Stomach (tissue), 8 donors: ENCODE measurements at regions not wholly inside any gene's neighbourhood (a gene's known extent, or its start where the extent isn't known, plus 50 kb on each side); places are given as distances from the start of the nearest gene placed in this dataset.

Experiments
- DNase-seq, 2 donors: peaks; one replicate each; pipeline versions ENCODE4 v3.0.0 to v3.0.0-alpha.2; 2013 to 2019
- H3K27ac ChIP-seq, 5 donors: fragments of 200-600 bp in 4 of 5; sonication (generic) in 4 of 5; one replicate each; pipeline ENCODE4 v1.5.1; 2013 to 2019; ENCODE audit warnings: mild to moderate bottlenecking in 1 of 5, moderate library complexity in 1 of 5
- H3K27me3 ChIP-seq, 3 donors: fragments of 200-600 bp; sonication (generic); one replicate each; pipeline ENCODE4 v1.5.1; 2017 to 2019; ENCODE audit warnings: mixed run types in 1 of 3
- H3K36me3 ChIP-seq, 4 donors: fragments of 200-600 bp; sonication (generic); 1 replicate in 3 of 4; 2 replicates in 1 of 4; pipeline ENCODE4 v1.5.1; 2016 to 2019
- H3K4me1 ChIP-seq, 4 donors: fragments of 200-600 bp; sonication (generic); one replicate each; pipeline ENCODE4 v1.5.1; 2016 to 2019
- H3K4me3 ChIP-seq, 4 donors: fragments of 200-600 bp; sonication (generic) in 3 of 4; one replicate each; pipeline ENCODE4 v1.5.1; 2016 to 2019; ENCODE audit warnings: mild to moderate bottlenecking in 1 of 4
- H3K9me3 ChIP-seq, 4 donors: fragments of 200-600 bp; sonication (generic); one replicate each; pipeline ENCODE4 v1.5.1; 2016 to 2019
- CTCF ChIP-seq, 7 experiments: fragments of 450-650 bp in 4 of 7; fragments of 200-600 bp in 3 of 7; sonication (generic) in 3 of 7; IDR thresholded peaks; one replicate each; pipeline ENCODE4 v1.5.1; 2016 to 2019; ENCODE audit warnings: antibody characterized with exemption in 7 of 7, control low read depth in 2 of 7, mild to moderate bottlenecking in 1 of 7
- EP300 ChIP-seq: sonication (generic); formaldehyde crosslinking; IDR thresholded peaks from one replicate; pipeline ENCODE4 v1.6.1; 2017; ENCODE audit warnings: antibody characterized with exemption
- POLR2A ChIP-seq, 4 donors: fragments of 450-650 bp; IDR thresholded peaks; one replicate each; pipeline ENCODE4 v1.6.1; 2016; ENCODE audit warnings: antibody characterized with exemption in 4 of 4, control low read depth in 2 of 4, mild to moderate bottlenecking in 1 of 4, moderate library complexity in 1 of 4
- POLR2AphosphoS5 ChIP-seq, 3 donors: sonication (generic); formaldehyde crosslinking; IDR thresholded peaks; one replicate each; pipeline ENCODE4 v1.6.1; 2016; ENCODE audit warnings: antibody characterized with exemption in 3 of 3
- WGBS, 5 donors: extraction: QIAGEN DNeasy Blood & Tissue Kit in 3 of 5; methylation state at CpG; one replicate each; pipeline versions ENCODE4 v1.1.5 to v1.1.7; 2013 to 2018; 5-methylcytosine and 5-hydroxymethylcytosine counted together
- intact Hi-C: fragments of 100-400 bp; cut with DNase I; formaldehyde crosslinking; loops from one replicate; pipeline ENCODE4 v1.15.1; 2023; ENCODE audit warnings: low total_unique reads
- donor health status: healthy with polysubstance abuse.
- donor health status: Bipolar disorder and iron deficiency.
- donor health status: healthy.

GRCh38 chr3:82764521-82764920 lies 1003.1 kb upstream of the GBE1 start:
- WGBS, 5 donors = 93 to 100% (median 97%) methylated on average over 1 of the region's 1 CpG
- Histone ChIP-seq H3K36me3 (no peaks in the 10 kb centered on the region), H3K4me3 (no peak overlapping the region), H3K27me3 (no peaks in the 10 kb centered on the region), H3K9me3 (peaks cover 0 to 4% (median 0%) of the 10 kb centered on the region in 4 donors), H3K4me1 (no peaks in the 10 kb centered on the region), H3K27ac (no peak overlapping the region)
- intact Hi-C loops = no loop called here
- no peak for DNase-seq
- TF ChIP-seq EP300 = no peak

- Histone ChIP-seq H3K4me1 (no peaks in the 10 kb centered on the region), H3K36me3 (no peaks in the 10 kb centered on the region), H3K4me3 (no peak overlapping the region), H3K27ac (no peak overlapping the region), H3K9me3 (peaks cover 0 to 4% (median 0%) of the 10 kb centered on the region in 4 donors), H3K27me3 (no peaks in the 10 kb centered on the region)
- no peak for DNase-seq
- WGBS, 5 donors = 22 to 52% (median 43%) methylated on average over 1 of the region's 1 CpG
- intact Hi-C loops = no loop called here
- no peak for TF ChIP-seq CTCF (IDR thresholded peaks at IDR 0.05)
- no peak for TF ChIP-seq EP300
- no peak for TF ChIP-seq POLR2A (IDR thresholded peaks at IDR 0.05)
- TF ChIP-seq POLR2AphosphoS5 (IDR thresholded peaks at IDR 0.05) = no peak
These were observed 1000.4 kb upstream of the GBE1 start for GRCh38 chr3:82761858-82762257.

GRCh38 chr3:82745544-82745943 lies 984.1 kb upstream of the GBE1 start:
- no peak overlapping the region for H3K27ac ChIP-seq
- intact Hi-C loops = no loop called here
- no peak for TF ChIP-seq POLR2A (IDR thresholded peaks at IDR 0.05)
- TF ChIP-seq EP300 = no peak
- no peak for TF ChIP-seq CTCF (IDR thresholded peaks at IDR 0.05)
- no peak for TF ChIP-seq POLR2AphosphoS5 (IDR thresholded peaks at IDR 0.05)
- H3K27me3 ChIP-seq = no peaks in the 10 kb centered on the region
- WGBS, 5 donors = 35 to 77% (median 59%) methylated on average over 1 of the region's 1 CpG
- H3K4me1 ChIP-seq = no peaks in the 10 kb centered on the region
- no peak for DNase-seq
- H3K4me3 ChIP-seq = no peak overlapping the region
- H3K36me3 ChIP-seq = no peaks in the 10 kb centered on the region
- no peaks in the 10 kb centered on the region for H3K9me3 ChIP-seq

- intact Hi-C loops = no loop called here
- no peak for DNase-seq
- TF ChIP-seq EP300 (no peak), CTCF (IDR thresholded peaks at IDR 0.05) (no peak), POLR2A (IDR thresholded peaks at IDR 0.05) (no peak), POLR2AphosphoS5 (IDR thresholded peaks at IDR 0.05) (no peak)
These were observed 981.8 kb upstream of the GBE1 start for GRCh38 chr3:82743196-82743595.

GRCh38 chr3:82741346-82741745 lies 979.9 kb upstream of the GBE1 start:
- no peak overlapping the region for H3K4me3 ChIP-seq
- H3K9me3 ChIP-seq = no peaks in the 10 kb centered on the region
- intact Hi-C loops = no loop called here
- WGBS, 5 donors = 88 to 97% (median 95%) methylated on average over 2 of the region's 2 CpGs
- no peak overlapping the region for H3K27ac ChIP-seq
- no peaks in the 10 kb centered on the region for H3K4me1 ChIP-seq
- no peak for DNase-seq
- H3K27me3 ChIP-seq = no peaks in the 10 kb centered on the region
- TF ChIP-seq EP300 (no peak), POLR2AphosphoS5 (IDR thresholded peaks at IDR 0.05) (no peak), CTCF (IDR thresholded peaks at IDR 0.05) (no peak), POLR2A (IDR thresholded peaks at IDR 0.05) (no peak)
- no peaks in the 10 kb centered on the region for H3K36me3 ChIP-seq

More at GRCh38 chr3:82743196-82743595, 981.8 kb upstream of the GBE1 start:
- H3K27me3 ChIP-seq = no peaks in the 10 kb centered on the region
- no peaks in the 10 kb centered on the region for H3K36me3 ChIP-seq
- H3K27ac ChIP-seq = no peak overlapping the region
- H3K4me1 ChIP-seq = no peaks in the 10 kb centered on the region
- no peak overlapping the region for H3K4me3 ChIP-seq
- H3K9me3 ChIP-seq = no peaks in the 10 kb centered on the region
- WGBS, 5 donors = 83 to 93% (median 88%) methylated on average over 5 of the region's 5 CpGs
